Fibroblast of skin of back (primary cell): ENCODE measurements at regions not wholly inside any gene's neighbourhood (a gene's known extent, or its start where the extent isn't known, plus 50 kb on each side); places are given as distances from the start of the nearest gene placed in this dataset.
A peak's percentile ranks its signal among the peaks of the same experiment; 100 is the strongest.
"Not testable (repeated sequence)": the region's sequence is repeated elsewhere in the genome, so short reads cannot be mapped to it uniquely, and the experiment has no call there.

Source experiments
- DNase-seq: peaks from one replicate; pipeline ENCODE4 v3.0.0-alpha.2; 2013

DNA sequence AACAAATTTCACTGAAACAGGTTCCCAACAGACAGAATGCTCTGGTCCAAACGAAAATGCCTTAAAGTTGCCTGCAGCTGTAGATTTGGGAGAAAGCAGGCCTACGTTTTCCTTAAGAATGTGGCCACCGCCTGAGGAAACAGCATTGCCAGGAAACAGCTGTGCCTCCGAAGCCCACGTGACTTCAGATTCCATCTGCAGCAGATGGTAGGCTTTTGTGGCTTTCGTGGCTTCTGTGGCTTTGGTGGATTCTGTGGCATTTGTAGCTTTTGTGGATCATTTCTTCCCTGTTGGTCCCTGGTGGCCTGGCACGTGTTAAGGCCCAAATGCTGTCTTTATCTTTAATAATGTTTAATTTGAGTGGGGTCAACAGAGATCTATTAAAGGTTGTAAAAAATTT is 222.9 kb downstream of the TTLL2 start:
- DNase-seq, result peak; percentile 37

DNA sequence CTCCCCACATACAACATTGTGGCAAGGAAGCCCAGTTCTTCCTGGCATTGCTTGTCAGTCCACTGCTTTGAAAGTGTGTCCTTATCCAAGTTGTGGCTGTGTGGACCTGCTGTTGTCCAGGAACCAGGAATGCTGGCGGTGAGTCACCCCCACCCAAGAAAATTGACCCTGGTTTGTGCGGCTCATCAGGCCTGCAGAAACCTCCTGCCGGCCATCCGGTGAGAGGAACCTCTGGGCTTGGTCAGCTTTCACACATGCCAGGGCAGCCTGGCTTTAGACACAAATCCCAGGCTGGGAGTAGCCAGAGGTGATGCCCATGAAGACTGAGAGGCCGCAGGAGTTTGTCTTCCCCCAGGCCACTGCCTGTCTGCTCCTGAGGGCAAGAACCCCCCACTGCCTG is 223.6 kb downstream of the TTLL2 start:
- no peak for DNase-seq

- no peak for DNase-seq
These were observed 224.3 kb downstream of the TTLL2 start for GRCh38 chr6:167549213-167549612.

DNA sequence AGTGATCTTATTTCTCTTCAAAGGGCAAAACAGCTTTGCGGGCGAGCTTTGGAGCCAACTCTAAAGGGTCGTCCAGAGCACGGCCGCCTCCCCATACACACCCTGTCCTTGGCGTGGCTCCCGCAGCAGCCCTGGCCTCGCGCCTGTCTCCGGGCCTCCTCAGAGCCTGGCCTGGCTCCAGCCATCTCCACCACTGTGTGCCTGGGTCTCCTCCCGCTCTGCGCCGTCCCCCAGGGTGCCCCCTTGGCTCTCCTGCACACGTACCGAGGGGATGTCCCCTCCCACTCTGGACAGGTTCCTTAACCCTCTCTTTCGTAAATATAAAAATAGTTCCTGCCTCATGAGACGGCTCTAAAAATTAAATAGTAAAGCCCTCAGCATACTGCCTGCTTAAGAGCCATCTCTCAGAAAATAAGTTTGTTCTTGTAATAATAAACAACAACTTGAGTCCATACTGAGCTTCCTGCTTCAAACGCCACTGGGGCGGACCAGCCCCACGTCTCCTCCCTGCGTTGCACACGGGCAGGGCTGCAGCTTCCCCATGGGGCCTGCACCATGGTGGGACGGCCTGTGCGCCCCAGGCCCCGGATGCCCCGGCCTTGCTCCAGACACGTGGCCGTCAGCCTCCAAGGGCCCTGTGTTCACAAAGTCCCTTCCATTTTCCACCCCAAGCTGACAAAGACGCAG is 226.2 kb downstream of the TTLL2 start:
- no peak for DNase-seq

- DNase-seq, result no peak
These were observed 226.9 kb downstream of the TTLL2 start for GRCh38 chr6:167551628-167552257.

GRCh38 chr6:167552258-167552630 is 227.4 kb downstream of the TTLL2 start:
- no peak for DNase-seq

DNA sequence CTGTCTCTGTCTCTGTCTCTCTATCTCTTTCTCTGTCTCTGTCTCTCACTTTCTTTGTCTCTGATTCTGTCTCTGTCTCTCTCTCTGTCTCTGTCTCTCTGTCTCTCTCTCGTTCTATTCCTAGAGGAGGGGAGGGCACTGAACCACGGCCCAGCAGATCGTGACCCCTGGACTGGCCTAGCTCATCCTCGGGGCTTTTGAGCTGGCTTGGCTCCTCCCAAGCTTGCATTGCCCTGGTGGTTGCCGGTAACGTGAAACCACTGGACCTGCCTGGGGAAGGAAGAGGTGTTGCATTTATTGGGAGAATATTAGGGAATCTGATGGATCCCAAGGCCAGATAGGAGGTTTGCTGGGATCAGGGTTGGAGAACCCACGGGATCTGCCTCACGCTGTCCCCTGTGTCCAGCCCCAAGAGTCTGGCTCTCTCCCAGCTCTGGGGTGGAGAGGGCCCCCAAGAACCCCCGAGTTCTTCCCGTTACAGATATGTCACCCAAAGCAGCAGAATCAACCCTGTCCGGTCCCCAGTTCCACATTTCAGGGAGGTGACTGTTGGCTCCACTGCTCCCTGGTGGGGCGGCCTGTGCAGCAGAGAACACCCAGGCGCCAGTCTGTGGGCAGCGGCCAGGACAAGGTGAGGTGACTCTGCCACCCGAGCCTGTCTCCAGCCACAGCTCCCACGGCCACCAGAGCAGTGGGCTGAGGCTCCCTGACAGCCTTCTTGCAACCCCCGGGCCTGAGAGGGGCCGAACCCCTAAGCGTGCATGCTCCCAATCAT is 228.3 kb downstream of the TTLL2 start:
- no peak for DNase-seq

GRCh38 chr6:167553736-167554119 is 228.8 kb downstream of the TTLL2 start:
- no peak for DNase-seq

GRCh38 chr6:167554854-167555253 is 230.0 kb downstream of the TTLL2 start:
- no peak for DNase-seq

- DNase-seq, result no peak
These were observed 230.9 kb downstream of the TTLL2 start for GRCh38 chr6:167555836-167556235.

GRCh38 chr6:167557675-167558074 is 232.8 kb downstream of the TTLL2 start:
- no peak for DNase-seq

DNA sequence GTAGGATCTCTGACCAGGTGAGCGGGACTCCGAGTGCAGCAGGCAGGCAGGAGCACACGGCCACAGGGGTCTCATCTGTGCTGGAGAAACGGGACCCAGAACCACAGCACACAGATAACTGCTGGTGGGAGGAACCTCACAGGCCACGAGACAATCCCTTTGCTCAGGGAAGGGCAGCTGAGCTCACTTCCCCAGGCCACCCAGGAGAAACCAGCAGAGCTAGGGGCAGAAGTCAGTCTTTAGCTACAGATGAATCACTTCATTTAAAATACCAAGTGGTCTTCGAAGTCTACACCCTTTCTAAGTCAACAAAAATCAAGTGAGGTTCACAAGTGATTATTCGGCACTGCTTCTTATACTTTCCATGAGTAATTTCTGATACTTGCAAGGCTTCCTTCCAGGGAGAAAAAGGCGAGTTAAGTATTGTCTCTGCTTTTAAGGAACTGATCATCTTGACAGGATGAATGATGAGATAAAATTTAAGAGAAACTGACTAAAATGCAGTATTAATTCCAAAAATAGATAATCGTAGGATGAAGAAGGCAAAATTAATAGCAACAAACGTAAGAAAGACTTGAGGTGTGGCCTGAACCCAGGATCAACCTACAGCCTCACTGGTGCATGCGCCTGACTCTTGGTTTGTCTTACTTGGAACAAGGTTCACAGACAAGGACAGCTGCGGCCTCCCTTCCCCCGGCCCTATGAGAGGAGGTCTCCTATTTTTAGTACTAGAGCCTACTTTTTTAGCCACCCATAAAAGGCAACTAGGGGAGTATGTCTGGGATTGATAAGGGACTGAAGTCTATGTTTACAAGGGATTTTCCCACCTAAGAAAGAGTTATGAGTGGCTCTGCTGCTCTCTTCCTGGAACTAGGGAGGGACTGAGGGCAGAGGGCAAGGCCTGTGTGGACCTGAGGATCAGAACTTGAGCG is 233.6 kb downstream of the TTLL2 start:
- DNase-seq, result peak; percentile 30

- DNase-seq, result no peak
These were observed 235.0 kb downstream of the TTLL2 start for GRCh38 chr6:167559675-167560479.

DNA sequence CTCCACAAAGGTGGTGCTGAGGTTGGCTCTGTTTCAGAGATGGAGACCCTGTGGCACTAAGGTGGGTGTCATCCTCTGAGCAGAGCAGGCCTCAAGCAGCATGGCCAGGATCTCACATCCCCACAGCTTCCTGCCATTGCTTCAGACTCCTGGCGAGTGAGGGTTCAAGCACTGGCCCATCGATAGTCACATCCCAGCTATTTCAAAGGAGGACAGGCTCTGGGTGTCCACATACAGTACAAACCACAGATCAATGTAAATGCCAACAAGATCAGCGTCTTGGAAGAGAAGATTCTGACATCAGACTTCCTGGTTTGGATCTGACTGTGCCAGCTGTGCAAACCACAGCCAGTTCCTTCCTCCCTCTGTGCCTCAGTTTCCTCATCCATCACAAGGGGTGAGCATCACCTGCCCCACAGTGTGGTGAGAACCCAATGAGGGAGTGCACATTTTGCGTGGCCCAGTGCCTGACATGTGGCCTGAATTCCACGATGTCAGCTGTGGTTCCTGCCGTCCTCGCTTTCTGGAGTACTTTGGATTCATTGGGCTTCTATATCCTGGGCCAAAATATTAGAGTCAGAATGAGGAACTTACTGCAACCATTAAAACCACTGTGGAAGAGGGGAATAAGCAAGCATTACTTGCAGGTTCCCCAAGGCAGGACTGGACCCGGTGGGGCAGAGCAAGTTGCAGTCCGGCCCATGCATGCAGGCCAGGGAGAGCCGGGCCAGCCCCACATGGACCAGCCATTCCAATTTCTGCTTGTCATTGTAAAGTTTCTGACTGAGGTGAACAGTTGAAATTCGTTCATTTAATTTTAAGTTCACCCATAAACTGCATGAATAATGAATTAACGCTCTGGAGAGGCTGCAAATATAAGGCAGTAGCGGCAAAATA is 236.0 kb downstream of the TTLL2 start:
- DNase-seq, result no peak

GRCh38 chr6:167562862-167563261 is 238.0 kb downstream of the TTLL2 start:
- not testable (repeated sequence) for DNase-seq

DNA sequence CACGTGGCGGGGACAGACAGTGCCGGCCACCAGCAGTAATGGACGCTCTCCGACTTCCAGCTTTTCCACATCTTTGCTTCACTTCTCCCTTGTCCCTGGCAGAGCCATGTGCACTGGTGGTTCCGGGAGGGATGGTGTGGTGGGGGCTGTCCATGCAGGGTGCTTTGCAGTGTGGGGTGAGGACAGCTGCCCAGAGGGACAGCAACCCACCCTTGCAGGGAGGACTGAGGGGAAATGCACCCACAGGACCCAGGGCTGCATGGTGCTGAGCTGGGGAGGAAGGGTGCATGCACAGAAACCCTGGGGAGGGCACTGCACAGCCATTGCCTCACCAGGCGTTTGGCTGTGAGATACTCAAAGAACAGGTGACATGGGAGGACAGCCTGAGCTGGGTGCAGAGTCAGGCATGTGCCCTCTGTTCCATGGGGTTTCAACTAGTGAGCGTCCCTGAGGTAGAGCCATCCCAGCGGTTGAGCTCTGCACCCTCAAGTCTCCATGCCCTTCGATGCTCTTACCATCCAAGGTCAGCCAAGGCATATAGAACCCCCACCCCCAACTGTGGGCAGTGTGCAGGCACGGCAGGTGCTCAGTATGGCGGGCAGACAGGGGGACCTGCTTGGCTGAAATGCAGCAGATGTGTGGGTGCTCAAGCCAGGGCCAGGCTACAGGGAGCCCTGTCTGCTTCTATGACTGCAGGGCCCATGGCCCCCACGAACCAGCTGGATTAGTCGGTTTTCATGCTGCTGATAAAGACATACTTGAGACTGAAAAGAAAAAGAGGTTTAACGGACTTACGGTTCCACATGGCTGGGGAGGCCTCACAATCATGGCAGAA is 239.7 kb downstream of the TTLL2 start:
- no peak for DNase-seq

DNA sequence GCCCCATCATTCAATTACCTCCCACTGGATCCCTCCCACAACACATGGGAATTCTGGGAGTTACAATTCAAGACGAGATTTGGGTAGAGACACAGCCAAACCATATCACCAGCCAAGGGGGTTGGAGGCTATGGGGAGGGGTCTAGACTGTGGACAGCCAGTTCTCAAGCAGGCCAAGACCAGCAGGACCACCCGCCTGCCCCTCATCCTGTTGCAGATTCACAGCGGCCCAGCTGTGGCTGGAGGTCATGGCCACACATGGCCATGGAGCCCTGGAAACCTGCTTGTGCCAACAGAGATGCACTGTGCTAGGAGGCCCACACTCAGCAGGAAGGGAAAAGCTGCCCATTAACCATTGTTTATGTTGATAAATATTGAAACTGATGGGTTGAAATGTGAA is 240.5 kb downstream of the TTLL2 start:
- no peak for DNase-seq

DNA sequence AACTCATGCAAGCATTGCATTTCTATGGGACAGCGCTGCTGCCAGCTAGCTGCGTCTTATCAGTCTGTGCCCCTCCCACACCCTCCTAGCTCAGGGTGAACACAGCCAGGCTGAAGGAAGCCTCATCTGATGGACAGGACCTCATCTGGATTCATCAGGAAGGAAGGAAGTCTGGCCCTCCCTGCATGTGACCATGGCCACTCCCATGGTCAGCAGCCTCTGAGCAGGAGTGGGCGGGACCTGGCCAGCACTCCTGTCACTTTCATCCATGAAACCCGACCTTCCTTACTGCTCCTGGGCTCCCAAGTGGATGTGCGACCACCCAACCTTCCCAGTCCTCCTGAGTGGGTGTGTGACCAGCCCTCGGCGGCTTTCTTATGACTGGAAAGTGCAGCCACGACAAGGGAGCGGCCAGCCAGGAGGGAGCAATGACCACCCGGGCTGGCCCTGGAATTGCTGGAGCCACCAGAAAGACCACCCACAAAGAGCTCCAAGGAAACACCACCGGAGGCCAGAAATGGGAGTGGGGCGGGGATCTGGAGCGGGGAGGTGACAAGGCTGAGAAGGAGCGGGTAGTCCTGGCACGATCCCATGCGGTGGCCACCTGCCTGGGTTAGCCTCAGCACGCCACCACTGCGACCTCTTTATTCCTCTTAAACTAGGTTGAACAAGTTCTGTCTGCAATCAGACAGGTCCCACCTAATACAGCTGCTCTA is 241.2 kb downstream of the TTLL2 start:
- DNase-seq, result no peak

DNA sequence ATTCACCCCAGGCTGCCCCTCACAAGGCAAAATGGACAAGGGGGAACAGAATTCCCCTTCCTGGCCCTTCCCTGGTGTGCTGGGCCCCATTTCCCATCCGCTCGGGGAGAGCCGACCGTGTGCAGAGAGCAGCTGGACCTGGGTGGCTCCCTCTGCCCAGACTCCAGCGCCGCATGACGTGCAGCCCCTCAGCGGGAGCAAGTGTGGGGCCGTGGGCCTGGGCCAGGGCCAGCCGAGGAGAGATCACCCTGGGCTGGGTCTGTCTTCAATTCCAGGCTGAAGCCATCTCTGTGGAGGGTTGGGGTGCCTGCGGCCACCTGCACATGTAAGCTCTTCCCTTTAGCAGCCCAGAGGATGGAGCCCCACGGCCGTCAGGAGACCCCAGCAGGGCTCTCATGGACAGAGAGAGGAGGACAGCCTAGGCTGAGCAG is 241.8 kb downstream of the TTLL2 start:
- DNase-seq, result no peak
